Eye (tissue), 1 donor: ENCODE measurements at regions not wholly inside any gene's neighbourhood (a gene's known extent, or its start where the extent isn't known, plus 50 kb on each side); places are given as distances from the start of the nearest gene placed in this dataset.
"Not testable (repeated sequence)": the region's sequence is repeated elsewhere in the genome, so short reads cannot be mapped to it uniquely, and the experiment has no call there.

Experiments
- DNase-seq: peaks from one replicate; pipeline ENCODE4 v3.0.0-alpha.2; 2015

GRCh38 chr1:178572604-178573003 is 59.7 kb downstream of the TEX35 start:
- DNase-seq: no peak

GRCh38 chr1:178573330-178573729 is 60.4 kb downstream of the TEX35 start:
- DNase-seq: no peak

GRCh38 chr1:178574345-178574744 is 61.4 kb downstream of the TEX35 start:
- DNase-seq: no peak

- no peak for DNase-seq
Observed at GRCh38 chr1:178575611-178576361, 62.9 kb downstream of the TEX35 start.

GRCh38 chr1:178576841-178577240 is 63.9 kb downstream of the TEX35 start:
- DNase-seq: no peak

- no peak for DNase-seq
Observed at GRCh38 chr1:178577882-178578281, 65.0 kb downstream of the TEX35 start.

GRCh38 chr1:178578541-178578940 is 65.6 kb downstream of the TEX35 start:
- no peak for DNase-seq

- no peak for DNase-seq
Observed at GRCh38 chr1:178579095-178579494, 66.2 kb downstream of the TEX35 start.

GRCh38 chr1:178579562-178579961 is 66.7 kb downstream of the TEX35 start:
- DNase-seq: no peak

- DNase-seq: no peak
Observed at GRCh38 chr1:178580096-178580495, 67.2 kb downstream of the TEX35 start.

GRCh38 chr1:178580876-178581275 is 68.0 kb downstream of the TEX35 start:
- no peak for DNase-seq

GRCh38 chr1:178581351-178582303 is 68.7 kb downstream of the TEX35 start:
- DNase-seq: peak; percentile 73

- DNase-seq: no peak
Observed at GRCh38 chr1:178587096-178587495, 74.2 kb downstream of the TEX35 start.

GRCh38 chr1:178587975-178588374 is 75.1 kb downstream of the TEX35 start:
- DNase-seq: no peak

- not testable (repeated sequence) for DNase-seq
Observed at GRCh38 chr1:178589042-178589441, 76.1 kb downstream of the TEX35 start.

GRCh38 chr1:178591811-178592210 is 78.9 kb downstream of the TEX35 start:
- not testable (repeated sequence) for DNase-seq

GRCh38 chr1:178593515-178593914 is 80.6 kb downstream of the TEX35 start:
- DNase-seq: no peak

- no peak for DNase-seq
Observed at GRCh38 chr1:178594133-178594532, 81.2 kb downstream of the TEX35 start.

GRCh38 chr1:178595491-178595890 is 82.6 kb downstream of the TEX35 start:
- no peak for DNase-seq

GRCh38 chr1:178599087-178599486 is 86.2 kb downstream of the TEX35 start:
- DNase-seq: no peak

- no peak for DNase-seq
Observed at GRCh38 chr1:178599745-178600144, 86.8 kb downstream of the TEX35 start.

GRCh38 chr1:178603926-178604325 is 91.0 kb downstream of the TEX35 start:
- DNase-seq: no peak

GRCh38 chr1:178606839-178607238 is 93.9 kb downstream of the TEX35 start:
- no peak for DNase-seq
